WTC11 (cell line): ENCODE measurements at regions not wholly inside any gene's neighbourhood (a gene's known extent, or its start where the extent isn't known, plus 50 kb on each side); places are given as distances from the start of the nearest gene placed in this dataset.

Experiments used
- ATF1 ChIP-seq: sonication (generic); formaldehyde crosslinking; IDR thresholded peaks from 2 replicates; pipeline ENCODE4 v1.8.1; 2023; ENCODE audit warnings: mild to moderate bottlenecking, moderate library complexity, missing genetic modification reagents
- ESRRA ChIP-seq: sonication (generic); formaldehyde crosslinking; IDR thresholded peaks from 2 replicates; pipeline ENCODE4 v1.8.1; 2022; ENCODE audit warnings: mild to moderate bottlenecking, missing genetic modification reagents, borderline replicate concordance
- HMGXB4 ChIP-seq: sonication (generic); formaldehyde crosslinking; IDR thresholded peaks from 2 replicates; pipeline ENCODE4 v1.8.1; 2023; ENCODE audit warnings: mild to moderate bottlenecking, moderate library complexity, missing genetic modification reagents
- NR2C2 ChIP-seq: sonication (generic); formaldehyde crosslinking; IDR thresholded peaks from 2 replicates; pipeline ENCODE4 v1.8.0; 2022; ENCODE audit warnings: mild to moderate bottlenecking, missing genetic modification reagents
- STAT6 ChIP-seq: sonication (generic); formaldehyde crosslinking; conservative IDR thresholded peaks from 2 replicates; pipeline ENCODE4 v1.8.1; 2023; ENCODE audit warnings: mild to moderate bottlenecking, low read depth, missing genetic modification reagents, moderate library complexity
- USF2 ChIP-seq: sonication (generic); formaldehyde crosslinking; IDR thresholded peaks from 2 replicates; pipeline ENCODE4 v1.8.1; 2023; ENCODE audit warnings: mild to moderate bottlenecking, missing genetic modification reagents, moderate library complexity
- ZNF416 ChIP-seq: fragments of 250-450 bp; sonication (Bioruptor Pico); IDR thresholded peaks from 2 replicates; pipeline ENCODE4 v1.9.0; 2021; ENCODE audit warnings: mild to moderate bottlenecking, inconsistent platforms
- TF ChIP-seq, protein P1 (sequence below): sonication (generic); formaldehyde crosslinking; IDR thresholded peaks from 2 replicates; pipeline ENCODE4 v1.8.0; 2022; ENCODE audit warnings: mild to moderate bottlenecking, missing genetic modification reagents
- TF ChIP-seq, protein P2 (sequence below): fragments of 200-600 bp; IDR thresholded peaks from 2 replicates; pipeline ENCODE4 v1.8.0; 2022; ENCODE audit warnings: antibody characterized with exemption
- TF ChIP-seq, protein P3 (sequence below): sonication (generic); formaldehyde crosslinking; IDR thresholded peaks from 2 replicates; pipeline ENCODE4 v1.8.1; 2022; ENCODE audit warnings: mild to moderate bottlenecking, missing genetic modification reagents, moderate library complexity, borderline replicate concordance

DNA sequence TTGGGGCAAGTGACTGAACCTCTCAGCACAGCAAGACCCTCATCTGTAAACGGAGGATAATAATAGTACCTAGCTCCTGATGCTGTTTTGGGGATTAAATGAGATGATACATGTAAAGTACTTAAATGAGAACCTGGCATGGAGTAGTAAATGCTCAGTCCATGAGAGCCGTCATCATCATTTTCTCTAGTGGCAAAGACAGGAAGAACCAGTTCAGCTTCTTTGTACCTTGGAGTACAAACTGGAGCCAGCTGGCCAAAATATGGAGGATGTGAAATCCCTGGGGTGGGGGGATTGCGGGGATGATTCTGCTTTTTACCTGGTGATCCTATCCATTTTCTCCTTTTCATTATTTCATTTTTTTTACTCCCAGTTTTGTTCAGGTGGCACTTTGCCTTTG, 204.2 kb upstream of the LRRN1 start:
- TF ChIP-seq, protein P1, sequence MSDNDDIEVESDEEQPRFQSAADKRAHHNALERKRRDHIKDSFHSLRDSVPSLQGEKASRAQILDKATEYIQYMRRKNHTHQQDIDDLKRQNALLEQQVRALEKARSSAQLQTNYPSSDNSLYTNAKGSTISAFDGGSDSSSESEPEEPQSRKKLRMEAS (CRISPR knock-in tag): no peak
- TF ChIP-seq ESRRA (CRISPR knock-in tag): no peak
- TF ChIP-seq, protein P2, sequence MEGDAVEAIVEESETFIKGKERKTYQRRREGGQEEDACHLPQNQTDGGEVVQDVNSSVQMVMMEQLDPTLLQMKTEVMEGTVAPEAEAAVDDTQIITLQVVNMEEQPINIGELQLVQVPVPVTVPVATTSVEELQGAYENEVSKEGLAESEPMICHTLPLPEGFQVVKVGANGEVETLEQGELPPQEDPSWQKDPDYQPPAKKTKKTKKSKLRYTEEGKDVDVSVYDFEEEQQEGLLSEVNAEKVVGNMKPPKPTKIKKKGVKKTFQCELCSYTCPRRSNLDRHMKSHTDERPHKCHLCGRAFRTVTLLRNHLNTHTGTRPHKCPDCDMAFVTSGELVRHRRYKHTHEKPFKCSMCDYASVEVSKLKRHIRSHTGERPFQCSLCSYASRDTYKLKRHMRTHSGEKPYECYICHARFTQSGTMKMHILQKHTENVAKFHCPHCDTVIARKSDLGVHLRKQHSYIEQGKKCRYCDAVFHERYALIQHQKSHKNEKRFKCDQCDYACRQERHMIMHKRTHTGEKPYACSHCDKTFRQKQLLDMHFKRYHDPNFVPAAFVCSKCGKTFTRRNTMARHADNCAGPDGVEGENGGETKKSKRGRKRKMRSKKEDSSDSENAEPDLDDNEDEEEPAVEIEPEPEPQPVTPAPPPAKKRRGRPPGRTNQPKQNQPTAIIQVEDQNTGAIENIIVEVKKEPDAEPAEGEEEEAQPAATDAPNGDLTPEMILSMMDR: no peak
- TF ChIP-seq STAT6 (CRISPR knock-in tag): no peak
- no peak for TF ChIP-seq NR2C2 (CRISPR knock-in tag)
- TF ChIP-seq HMGXB4 (CRISPR knock-in tag): no peak
- TF ChIP-seq, protein P3, sequence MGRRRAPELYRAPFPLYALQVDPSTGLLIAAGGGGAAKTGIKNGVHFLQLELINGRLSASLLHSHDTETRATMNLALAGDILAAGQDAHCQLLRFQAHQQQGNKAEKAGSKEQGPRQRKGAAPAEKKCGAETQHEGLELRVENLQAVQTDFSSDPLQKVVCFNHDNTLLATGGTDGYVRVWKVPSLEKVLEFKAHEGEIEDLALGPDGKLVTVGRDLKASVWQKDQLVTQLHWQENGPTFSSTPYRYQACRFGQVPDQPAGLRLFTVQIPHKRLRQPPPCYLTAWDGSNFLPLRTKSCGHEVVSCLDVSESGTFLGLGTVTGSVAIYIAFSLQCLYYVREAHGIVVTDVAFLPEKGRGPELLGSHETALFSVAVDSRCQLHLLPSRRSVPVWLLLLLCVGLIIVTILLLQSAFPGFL (CRISPR knock-in tag): no peak
- TF ChIP-seq USF2 (CRISPR knock-in tag): no peak
- TF ChIP-seq ZNF416 (CRISPR knock-in tag): no peak
- TF ChIP-seq ATF1 (CRISPR knock-in tag): no peak
